ENCODE measurements at regions not wholly inside any gene's neighbourhood (a gene's known extent, or its start where the extent isn't known, plus 50 kb on each side); places are given as distances from the start of the nearest gene placed in this dataset.

- no peak overlapping the region for H3K4me3 ChIP-seq
- TF ChIP-seq NR3C1 (IDR thresholded peaks at IDR 0.05) (no peak), BHLHE40 (IDR thresholded peaks at IDR 0.05; ENCODE audit: low read depth, low read length) (no peak), JUNB (IDR thresholded peaks at IDR 0.05) (no peak), MYC (IDR thresholded peaks at IDR 0.05; ENCODE audit: borderline replicate concordance, low read length) (no peak), ZFP36 (IDR thresholded peaks at IDR 0.05; ENCODE audit: borderline replicate concordance, partially characterized antibody) (no peak), KDM1A (IDR thresholded peaks at IDR 0.05; ENCODE audit: low read depth) (no peak)
- ATAC-seq (no peak; a peak in 1 of 6 replicates), DNase-seq (ENCODE audit: low read depth in 1 of 2, low spot score in 1 of 2) (no peak), FAIRE-seq (no peak)
- POLR2A ChIA-PET, result no interaction called here
- no peaks in the 10 kb centered on the region for H3K4me1 ChIP-seq
- CTCF ChIA-PET, result interaction anchor here (1.4 kb wide), 1 partner anchor 41 kb away, joined by 4 read pairs; no protein-coding TSS in a partner anchor
- H3K27ac ChIP-seq, result no peak overlapping the region
- no peaks in the 10 kb centered on the region for H3K9me3 ChIP-seq
- no peak overlapping the region for H3K4me2 ChIP-seq
- 35% methylated on average over 8 of the region's 8 CpGs for WGBS (ENCODE audit: missing lambda C conversion rate)
Observed at GRCh38 chr15:29409890-29410289, 140.3 kb upstream of the NSMCE3 start.

GRCh38 chr15:29405564-29405963 is 135.9 kb upstream of the NSMCE3 start:
- no peak overlapping the region for H3K4me3 ChIP-seq
- no peak overlapping the region for H3K4me2 ChIP-seq
- POLR2A ChIA-PET, result no interaction called here
- CTCF ChIA-PET, result interaction anchor here (0.9 to 1.6 kb wide), 3 partner anchors 17 to 266 kb away, joined by 4 read pairs; no protein-coding TSS in a partner anchor
- FAIRE-seq (no peak), DNase-seq (ENCODE audit: low read depth in 1 of 2, low spot score in 1 of 2) (no peak), ATAC-seq (no peak)
- TF ChIP-seq ZC3H11A (IDR thresholded peaks at IDR 0.05), result no peak
- no peak for TF ChIP-seq MAFK (IDR thresholded peaks at IDR 0.05; ENCODE audit: partially characterized antibody)
- no peak for TF ChIP-seq CBX2 (IDR thresholded peaks at IDR 0.05; ENCODE audit: borderline replicate concordance, low read depth)
- no peak for TF ChIP-seq EHMT2 (IDR thresholded peaks at IDR 0.05; ENCODE audit: low read depth)
- no peak for TF ChIP-seq EP300 (IDR thresholded peaks at IDR 0.05)
- TF ChIP-seq TFCP2L1 (CRISPR knock-in tag; IDR thresholded peaks at IDR 0.05), result no peak
- TF ChIP-seq GATA3 (IDR thresholded peaks at IDR 0.05; ENCODE audit: borderline replicate concordance), result no peak
- H3K9me3 ChIP-seq, result no peaks in the 10 kb centered on the region
- WGBS (ENCODE audit: missing lambda C conversion rate), result 61% methylated on average over 12 of the region's 12 CpGs
- H3K4me1 ChIP-seq, result no peaks in the 10 kb centered on the region
- no peak overlapping the region for H3K27ac ChIP-seq

GRCh38 chr15:29403772-29404171 is 134.2 kb upstream of the NSMCE3 start:
- no peaks in the 10 kb centered on the region for H3K9me3 ChIP-seq
- DNase-seq (ENCODE audit: low read depth in 1 of 2, low spot score in 1 of 2) (peak in 1 of 2 experiments; percentile 27), ATAC-seq (peak; percentile 89 to 91), FAIRE-seq (no peak)
- no peaks in the 10 kb centered on the region for H3K4me1 ChIP-seq
- CTCF ChIA-PET, result interaction anchor here (1.2 kb wide), 1 partner anchor 264 kb away, joined by 3 read pairs; no protein-coding TSS in a partner anchor
- no peak overlapping the region for H3K4me2 ChIP-seq
- POLR2A ChIA-PET, result no interaction called here
- WGBS (ENCODE audit: missing lambda C conversion rate), result 13% methylated on average over 7 of the region's 8 CpGs
- no peak overlapping the region for H3K4me3 ChIP-seq
- H3K27ac ChIP-seq, result no peak overlapping the region
- TF ChIP-seq RAD21 (conservative IDR thresholded peaks at IDR 0.05 in 1 of 2, IDR thresholded peaks at IDR 0.05 in 1 of 2) (0 out of 5 replicates have a peak, but pooled peaks of 1 of the 2 experiments have one; percentile 1), RFX5 (IDR thresholded peaks at IDR 0.05) (no peak)

GRCh38 chr15:29401644-29402043 is 132.0 kb upstream of the NSMCE3 start:
- H3K27ac ChIP-seq, result no peak overlapping the region
- H3K4me3 ChIP-seq, result no peak overlapping the region
- ATAC-seq, result no peak
- H3K9me3 ChIP-seq, result no peaks in the 10 kb centered on the region
- DNase-seq (ENCODE audit: low read depth in 1 of 2, low spot score in 1 of 2), result no peak
- whole genome bisulfite sequencing (ENCODE audit: missing lambda C conversion rate), result 34% methylated on average over 7 of the region's 7 CpGs
- CTCF ChIA-PET, result no interaction called here
- no peaks in the 10 kb centered on the region for H3K4me1 ChIP-seq
- no peak overlapping the region for H3K4me2 ChIP-seq
- FAIRE-seq, result no peak
- POLR2A ChIA-PET, result no interaction called here
- TF ChIP-seq NPAS2 (CRISPR knock-in tag; IDR thresholded peaks at IDR 0.05; ENCODE audit: borderline replicate concordance) (no peak), MAZ (IDR thresholded peaks at IDR 0.05; ENCODE audit: borderline replicate concordance, low read depth, low read length) (no peak), RARB (CRISPR knock-in tag; IDR thresholded peaks at IDR 0.05) (no peak), MYC (IDR thresholded peaks at IDR 0.05; ENCODE audit: borderline replicate concordance, low read length) (no peak), TP53 (CRISPR knock-in tag; IDR thresholded peaks at IDR 0.05) (no peak), RFX5 (IDR thresholded peaks at IDR 0.05) (no peak), HMGXB4 (CRISPR knock-in tag; IDR thresholded peaks at IDR 0.05; ENCODE audit: borderline replicate concordance) (no peak), GATA3 (IDR thresholded peaks at IDR 0.05; ENCODE audit: borderline replicate concordance) (no peak)
